HFFc6 (cell line): ENCODE measurements at regions not wholly inside any gene's neighbourhood (a gene's known extent, or its start where the extent isn't known, plus 50 kb on each side); places are given as distances from the start of the nearest gene placed in this dataset.

Experiments
- DNase-seq: peaks from one replicate; pipeline ENCODE4 v3.0.0-alpha.2; 2018
- H3K27ac Mint-ChIP-seq: 2 replicates; pipeline ENCODE4 v1.8.0; 2020; ENCODE audit warnings: mild to moderate bottlenecking, mixed read lengths
- H3K27me3 Mint-ChIP-seq: 2 replicates; pipeline ENCODE4 v1.8.0; 2021; ENCODE audit warnings: mild to moderate bottlenecking, moderate library complexity, mixed read lengths; ENCODE audit not compliant: insufficient read depth
- H3K36me3 Mint-ChIP-seq: 2 replicates; pipeline ENCODE4 v1.8.0; 2021; ENCODE audit warnings: low read depth, mixed read lengths
- H3K4me1 Mint-ChIP-seq: 2 replicates; pipeline ENCODE4 v1.8.0; 2020; ENCODE audit warnings: low read depth, mixed read lengths
- H3K4me3 Mint-ChIP-seq: 2 replicates; pipeline ENCODE4 v1.8.0; 2020; ENCODE audit warnings: mild to moderate bottlenecking, moderate library complexity, mixed read lengths
- H3K9me3 Mint-ChIP-seq: 2 replicates; pipeline ENCODE4 v1.8.0; 2020; ENCODE audit warnings: mild to moderate bottlenecking, mixed read lengths
- CTCF ChIP-seq: fragments of 200-600 bp; sonication (generic); IDR thresholded peaks from 2 replicates; pipeline ENCODE4 v1.5.0; 2021; ENCODE audit warnings: antibody characterized with exemption, mild to moderate bottlenecking

GRCh38 chr12:71071536-71072097 lies 86.2 kb downstream of the TSPAN8 start:
- no peaks in the 10 kb centered on the region; the same call in 1 of the 2 replicates for H3K27me3 Mint-ChIP-seq
- no peaks in the 10 kb centered on the region for H3K36me3 Mint-ChIP-seq
- H3K27ac Mint-ChIP-seq, result no peak overlapping the region
- no peak for DNase-seq
- H3K4me3 Mint-ChIP-seq, result no peak overlapping the region
- H3K9me3 Mint-ChIP-seq, result peaks cover 12% of the 10 kb centered on the region
- TF ChIP-seq CTCF, result no peak
- H3K4me1 Mint-ChIP-seq, result no peaks in the 10 kb centered on the region

GRCh38 chr12:71070416-71071128 lies 87.2 kb downstream of the TSPAN8 start:
- H3K4me3 Mint-ChIP-seq, result no peak overlapping the region
- H3K36me3 Mint-ChIP-seq, result no peaks in the 10 kb centered on the region
- no peak for DNase-seq
- no peaks in the 10 kb centered on the region for H3K4me1 Mint-ChIP-seq
- no peak overlapping the region for H3K27ac Mint-ChIP-seq
- peaks cover 11% of the 10 kb centered on the region for H3K9me3 Mint-ChIP-seq
- no peaks in the 10 kb centered on the region; the same call in 1 of the 2 replicates for H3K27me3 Mint-ChIP-seq
- no peak for TF ChIP-seq CTCF

- no peak for TF ChIP-seq CTCF
- Mint-ChIP-seq H3K36me3 (no peaks in the 10 kb centered on the region), H3K4me1 (no peaks in the 10 kb centered on the region), H3K4me3 (no peak overlapping the region), H3K27me3 (no peaks in the 10 kb centered on the region; the same call in 1 of the 2 replicates), H3K27ac (no peak overlapping the region), H3K9me3 (peaks cover 14% of the 10 kb centered on the region)
- no peak for DNase-seq
Observed at GRCh38 chr12:71069311-71069710, 88.5 kb downstream of the TSPAN8 start.

GRCh38 chr12:71063087-71063486 lies 94.7 kb downstream of the TSPAN8 start:
- no peak overlapping the region for H3K27ac Mint-ChIP-seq
- peaks cover 41% of the 10 kb centered on the region for H3K9me3 Mint-ChIP-seq
- no peaks in the 10 kb centered on the region for H3K36me3 Mint-ChIP-seq
- no peaks in the 10 kb centered on the region; the same call in 1 of the 2 replicates for H3K27me3 Mint-ChIP-seq
- no peak for TF ChIP-seq CTCF
- no peaks in the 10 kb centered on the region for H3K4me1 Mint-ChIP-seq
- no peak for DNase-seq
- no peak overlapping the region for H3K4me3 Mint-ChIP-seq

- Mint-ChIP-seq H3K27me3 (no peaks in the 10 kb centered on the region; the same call in 1 of the 2 replicates), H3K4me3 (no peak overlapping the region), H3K36me3 (no peaks in the 10 kb centered on the region), H3K27ac (no peak overlapping the region), H3K9me3 (peaks cover 41% of the 10 kb centered on the region), H3K4me1 (no peaks in the 10 kb centered on the region)
- DNase-seq, result no peak
- no peak for TF ChIP-seq CTCF
Observed at GRCh38 chr12:71061451-71061850, 96.3 kb downstream of the TSPAN8 start.
